ENCODE measurements at regions not wholly inside any gene's neighbourhood (a gene's known extent, or its start where the extent isn't known, plus 50 kb on each side); places are given as distances from the start of the nearest gene placed in this dataset.

DNA sequence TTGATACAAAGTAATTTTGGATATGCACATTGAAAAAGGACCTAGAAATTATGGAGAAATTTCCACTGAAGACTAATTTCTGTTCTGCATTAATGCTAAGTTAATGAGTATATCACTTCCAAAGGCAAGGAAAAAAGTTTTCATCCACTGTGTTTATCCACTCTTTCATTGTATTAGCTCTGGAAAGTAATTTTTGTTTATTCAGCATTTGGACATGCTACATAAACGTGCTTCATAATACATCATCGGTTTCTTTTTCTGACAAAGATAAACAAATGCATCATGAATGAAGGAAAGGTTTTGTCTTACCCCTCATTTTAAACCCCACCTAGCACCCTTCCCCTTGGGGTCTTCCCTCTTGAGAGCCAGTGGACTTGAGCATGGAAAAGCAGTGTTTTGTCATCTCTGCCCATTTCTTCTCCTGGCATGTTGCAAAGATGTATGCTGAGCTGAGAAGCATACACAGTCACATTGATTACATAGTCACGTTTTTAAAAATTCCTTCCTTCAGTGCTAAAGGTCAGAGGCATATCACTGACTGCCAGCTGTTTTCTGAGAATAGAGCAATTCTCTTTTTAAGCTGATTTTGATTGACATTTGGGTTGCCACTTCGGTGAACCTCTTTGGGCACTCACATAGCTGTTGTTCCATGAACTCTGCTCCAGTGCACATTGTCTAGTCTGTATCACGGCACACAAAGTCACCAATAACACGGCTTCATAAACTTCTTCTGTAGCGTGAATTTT lies 65.9 kb upstream of the C7orf33 start:
- H3K4me2 ChIP-seq (replicated peaks; ENCODE audit: extremely low read depth, low read length, poor library complexity, severe bottlenecking), result no peak overlapping the region
- peaks cover 0 to 8% of the 10 kb centered on the region in 2 donors for H3K27me3 ChIP-seq (ENCODE audit: control insufficient read depth in 2 of 2, insufficient read depth in 2 of 2, low read length in 2 of 2)
- intact Hi-C loops (cut with micrococcal nuclease), result no loop called here
- DNase-seq, result no peak
- H3K9ac ChIP-seq (ENCODE audit: insufficient read depth, low read length, poor library complexity, severe bottlenecking), result no peak overlapping the region
- no peak overlapping the region for H3K4me3 ChIP-seq (replicated peaks in 1 of 3; ENCODE audit: low read depth in 2 of 3, low read length in 3 of 3)
- Mint-ChIP-seq H3K9me3 (peaks cover 0 to 11% (median 2%) of the 10 kb centered on the region in 7 donors), H3K4me1 (no peaks in the 10 kb centered on the region), H3K27me3 (ENCODE audit: low read depth in 3 of 3) (peaks cover 12 to 24% (median 13%) of the 10 kb centered on the region in 3 donors), H3K4me3 (no peak overlapping the region), H3K36me3 (no peaks in the 10 kb centered on the region), H3K27ac (no peak overlapping the region)
- 83% methylated on average over 2 of the region's 7 CpGs for WGBS (ENCODE audit: insufficient coverage)
- no peaks in the 10 kb centered on the region for H4K20me1 ChIP-seq (ENCODE audit: insufficient read depth, low read length)
- no peak overlapping the region for H2AFZ ChIP-seq (ENCODE audit: insufficient read depth, low read depth, low read length, poor library complexity, severe bottlenecking)
- TF ChIP-seq CTCF (IDR thresholded peaks at IDR 0.05), result no peak
- no peak overlapping the region for H3K27ac ChIP-seq (ENCODE audit: low read depth in 1 of 2, low read length in 2 of 2)
- H3K79me2 ChIP-seq (ENCODE audit: insufficient read depth, low read length), result no peaks in the 10 kb centered on the region
- H3K4me1 ChIP-seq (ENCODE audit: control insufficient read depth in 1 of 2, insufficient read depth in 2 of 2, low read length in 2 of 2), result no peaks in the 10 kb centered on the region
- no peaks in the 10 kb centered on the region for H3K36me3 ChIP-seq (replicated peaks in 1 of 2; ENCODE audit: control insufficient read depth in 1 of 2, insufficient read depth in 2 of 2, low read length in 2 of 2)
- no peaks in the 10 kb centered on the region for H3K9me3 ChIP-seq (replicated peaks in 1 of 2; ENCODE audit: control insufficient read depth in 1 of 2, insufficient read depth in 1 of 2, low read length in 2 of 2)

- Histone ChIP-seq H3K9me3 (replicated peaks in 1 of 2; ENCODE audit: control insufficient read depth in 1 of 2, insufficient read depth in 1 of 2, low read length in 2 of 2) (no peaks in the 10 kb centered on the region), H3K4me3 (replicated peaks in 1 of 3; ENCODE audit: low read depth in 2 of 3, low read length in 3 of 3) (no peak overlapping the region), H3K9ac (ENCODE audit: insufficient read depth, low read length, poor library complexity, severe bottlenecking) (no peak overlapping the region), H3K79me2 (ENCODE audit: insufficient read depth, low read length) (no peaks in the 10 kb centered on the region), H3K36me3 (replicated peaks in 1 of 2; ENCODE audit: control insufficient read depth in 1 of 2, insufficient read depth in 2 of 2, low read length in 2 of 2) (no peaks in the 10 kb centered on the region), H2AFZ (ENCODE audit: insufficient read depth, low read depth, low read length, poor library complexity, severe bottlenecking) (no peak overlapping the region), H3K4me1 (ENCODE audit: control insufficient read depth in 1 of 2, insufficient read depth in 2 of 2, low read length in 2 of 2) (no peaks in the 10 kb centered on the region), H3K27me3 (ENCODE audit: control insufficient read depth in 2 of 2, insufficient read depth in 2 of 2, low read length in 2 of 2) (peaks cover 0 to 8% of the 10 kb centered on the region in 2 donors), H4K20me1 (ENCODE audit: insufficient read depth, low read length) (no peaks in the 10 kb centered on the region), H3K4me2 (replicated peaks; ENCODE audit: extremely low read depth, low read length, poor library complexity, severe bottlenecking) (no peak overlapping the region), H3K27ac (ENCODE audit: low read depth in 1 of 2, low read length in 2 of 2) (no peak overlapping the region)
- peak; percentile 85 to 93 (median 91) for DNase-seq
- peaks cover 0 to 9% (median 3%) of the 10 kb centered on the region in 7 donors for H3K9me3 Mint-ChIP-seq
- intact Hi-C loops (cut with micrococcal nuclease), result no loop called here
- H3K36me3 Mint-ChIP-seq, result no peaks in the 10 kb centered on the region
- no peak overlapping the region for H3K27ac Mint-ChIP-seq
- H3K4me1 Mint-ChIP-seq, result no peaks in the 10 kb centered on the region
- H3K4me3 Mint-ChIP-seq, result no peak overlapping the region
- peaks cover 7 to 18% (median 10%) of the 10 kb centered on the region in 3 donors for H3K27me3 Mint-ChIP-seq (ENCODE audit: low read depth in 3 of 3)
- TF ChIP-seq CTCF (IDR thresholded peaks at IDR 0.05), result peak; percentile 89
- 36% methylated on average over 4 of the region's 6 CpGs for WGBS (ENCODE audit: insufficient coverage)
Observed at GRCh38 chr7:148527717-148528168, 62.8 kb upstream of the C7orf33 start.

Measured in CD14-positive monocyte (primary cell).